Gastroesophageal sphincter (tissue), 4 donors: ENCODE measurements at regions not wholly inside any gene's neighbourhood (a gene's known extent, or its start where the extent isn't known, plus 50 kb on each side); places are given as distances from the start of the nearest gene placed in this dataset.
"Not testable (repeated sequence)": the region's sequence is repeated elsewhere in the genome, so short reads cannot be mapped to it uniquely, and the experiment has no call there.

Experiments used
- ATAC-seq: fragments of 150-250 bp; one replicate; pipeline ENCODE4 v1.9.1; 2016; ENCODE audit warnings: mild to moderate bottlenecking, moderate library complexity
- H3K27ac ChIP-seq, 4 donors: fragments of 200-600 bp; sonication (generic) in 3 of 4; 1 replicate in 3 of 4; 2 replicates in 1 of 4; pipeline ENCODE4 v1.5.1; 2016 to 2019
- H3K27me3 ChIP-seq: fragments of 200-600 bp; sonication (generic); one replicate; pipeline ENCODE4 v1.5.1; 2019
- H3K36me3 ChIP-seq, 2 donors: fragments of 200-600 bp; sonication (generic); one replicate each; pipeline ENCODE4 v1.5.1; 2019; ENCODE audit warnings: control low read depth in 1 of 2
- H3K4me1 ChIP-seq, 3 donors: fragments of 200-600 bp; sonication (generic); 1 replicate in 2 of 3; 2 replicates in 1 of 3; pipeline ENCODE4 v1.5.1; 2016 to 2019; ENCODE audit warnings: control low read depth in 2 of 3
- H3K4me3 ChIP-seq, 2 donors: fragments of 200-600 bp; sonication (generic); one replicate each; pipeline ENCODE4 v1.5.1; 2019; ENCODE audit warnings: mild to moderate bottlenecking in 1 of 2, moderate library complexity in 1 of 2
- H3K9me3 ChIP-seq, 3 donors: fragments of 200-600 bp; sonication (generic); one replicate each; pipeline ENCODE4 v1.5.1; 2017 to 2019; ENCODE audit warnings: control low read depth in 2 of 3
- CTCF ChIP-seq, 4 experiments: fragments of 200-600 bp in 2 of 4; fragments of 450-650 bp in 2 of 4; sonication (generic) in 1 of 4; IDR thresholded peaks; one replicate each; pipeline ENCODE4 v1.5.1; 2017 to 2019; ENCODE audit warnings: antibody characterized with exemption in 4 of 4, mild to moderate bottlenecking in 2 of 4, moderate library complexity in 2 of 4
- EP300 ChIP-seq: sonication (generic); formaldehyde crosslinking; IDR thresholded peaks from one replicate; pipeline ENCODE4 v1.6.1; 2017; ENCODE audit warnings: antibody characterized with exemption, mild to moderate bottlenecking
- POLR2A ChIP-seq, 2 donors: fragments of 450-650 bp; IDR thresholded peaks; one replicate each; pipeline ENCODE4 v1.6.1; 2017; ENCODE audit warnings: antibody characterized with exemption in 2 of 2, mild to moderate bottlenecking in 2 of 2, moderate library complexity in 1 of 2
- POLR2AphosphoS5 ChIP-seq: sonication (generic); formaldehyde crosslinking; IDR thresholded peaks from one replicate; pipeline ENCODE4 v1.6.1; 2017; ENCODE audit warnings: antibody characterized with exemption
- WGBS, 2 donors: methylation state at CpG; one replicate each; pipeline ENCODE4 v1.1.5; 2018; ENCODE audit warnings: low coverage in 1 of 2; 5-methylcytosine and 5-hydroxymethylcytosine counted together

- Histone ChIP-seq H3K36me3 (no peaks in the 10 kb centered on the region), H3K27me3 (no peaks in the 10 kb centered on the region), H3K9me3 (no peaks in the 10 kb centered on the region), H3K4me3 (no peak overlapping the region), H3K4me1 (no peaks in the 10 kb centered on the region), H3K27ac (no peak overlapping the region)
- WGBS, 2 donors, result 71 to 75% methylated on average over 6 of the region's 6 CpGs
- ATAC-seq, result no peak
- TF ChIP-seq EP300 (no peak), POLR2AphosphoS5 (no peak), POLR2A (IDR thresholded peaks at IDR 0.05) (no peak), CTCF (IDR thresholded peaks at IDR 0.05) (no peak)
These were observed 247.7 kb downstream of the SOCS6 start for GRCh38 chr18:70536370-70537062.

GRCh38 chr18:70535041-70535440, 246.2 kb downstream of the SOCS6 start:
- H3K27ac ChIP-seq, result no peak overlapping the region
- ATAC-seq, result no peak
- WGBS, 2 donors, result 25 to 55% methylated on average over 3 to 5 of the region's 5 CpGs
- no peaks in the 10 kb centered on the region for H3K27me3 ChIP-seq
- no peaks in the 10 kb centered on the region for H3K9me3 ChIP-seq
- TF ChIP-seq POLR2A (IDR thresholded peaks at IDR 0.05), result no peak
- TF ChIP-seq POLR2AphosphoS5, result no peak
- TF ChIP-seq CTCF (IDR thresholded peaks at IDR 0.05), result no peak
- TF ChIP-seq EP300, result no peak
- H3K36me3 ChIP-seq, result no peaks in the 10 kb centered on the region
- no peak overlapping the region for H3K4me3 ChIP-seq
- no peaks in the 10 kb centered on the region for H3K4me1 ChIP-seq

- not testable (repeated sequence) for H3K4me3 ChIP-seq, H3K27ac ChIP-seq, H3K4me1 ChIP-seq, H3K27me3 ChIP-seq, H3K9me3 ChIP-seq, ATAC-seq, H3K36me3 ChIP-seq
- WGBS, 2 donors, result 78 to 80% methylated on average over 1 of the region's 1 CpG
These were observed 236.5 kb downstream of the SOCS6 start for GRCh38 chr18:70525322-70525721.

- Histone ChIP-seq H3K9me3 (no peaks in the 10 kb centered on the region), H3K27ac (no peak overlapping the region), H3K27me3 (no peaks in the 10 kb centered on the region), H3K4me1 (no peaks in the 10 kb centered on the region), H3K4me3 (no peak overlapping the region), H3K36me3 (no peaks in the 10 kb centered on the region)
- TF ChIP-seq POLR2A (IDR thresholded peaks at IDR 0.05) (no peak), CTCF (IDR thresholded peaks at IDR 0.05) (no peak), POLR2AphosphoS5 (no peak), EP300 (no peak)
- no peak for ATAC-seq
- WGBS, 2 donors, result 77 to 86% methylated on average over 3 of the region's 3 CpGs
These were observed 234.9 kb downstream of the SOCS6 start for GRCh38 chr18:70523792-70524182.

GRCh38 chr18:70523035-70523791, 234.4 kb downstream of the SOCS6 start:
- Histone ChIP-seq H3K4me3 (no peak overlapping the region), H3K36me3 (no peaks in the 10 kb centered on the region), H3K27me3 (no peaks in the 10 kb centered on the region), H3K4me1 (no peaks in the 10 kb centered on the region), H3K9me3 (no peaks in the 10 kb centered on the region), H3K27ac (no peak overlapping the region)
- TF ChIP-seq POLR2AphosphoS5 (no peak), CTCF (IDR thresholded peaks at IDR 0.05) (no peak), EP300 (no peak), POLR2A (IDR thresholded peaks at IDR 0.05) (no peak)
- no peak for ATAC-seq
- 51 to 71% methylated on average over 6 to 7 of the region's 7 CpGs for WGBS, 2 donors
